Calu3 (cell line): ENCODE measurements at regions not wholly inside any gene's neighbourhood (a gene's known extent, or its start where the extent isn't known, plus 50 kb on each side); places are given as distances from the start of the nearest gene placed in this dataset.

Experiments
- BruUV-seq: library from RNA; stranded (reverse); fragments of 400-500 nt; replicated peaks from 2 replicates; lab custom pipeline; 2021; lab: Mats Ljungman, UMichigan
- CTCF ChIA-PET: fragments of 300-600 bp; sonication (Branson Sonifier 250); formaldehyde crosslinking; loops from one replicate; lab custom pipeline; 2022; ENCODE audit warnings: antibody characterized with exemption; lab: Charles Lee
- DNase-seq: peaks from one replicate; pipeline ENCODE4 v3.0.0; 2022
- H3K27ac Mint-ChIP-seq: one replicate; pipeline ENCODE4 v1.8.0; 2022; ENCODE audit warnings: mixed read lengths; ENCODE audit not compliant: unreplicated experiment
- H3K27me3 Mint-ChIP-seq: one replicate; pipeline ENCODE4 v1.8.0; 2022; ENCODE audit warnings: mixed read lengths; ENCODE audit not compliant: unreplicated experiment
- H3K36me3 Mint-ChIP-seq: one replicate; pipeline ENCODE4 v1.8.0; 2022; ENCODE audit warnings: mild to moderate bottlenecking, moderate library complexity, mixed read lengths; ENCODE audit not compliant: insufficient read depth, unreplicated experiment
- H3K4me1 Mint-ChIP-seq: one replicate; pipeline ENCODE4 v1.8.0; 2022; ENCODE audit warnings: mild to moderate bottlenecking, low read depth, mixed read lengths; ENCODE audit not compliant: unreplicated experiment
- H3K4me3 Mint-ChIP-seq: one replicate; pipeline ENCODE4 v1.8.0; 2022; ENCODE audit warnings: mild to moderate bottlenecking, low read depth, moderate library complexity, mixed read lengths; ENCODE audit not compliant: unreplicated experiment
- H3K9me3 Mint-ChIP-seq: one replicate; pipeline ENCODE4 v1.8.0; 2022; ENCODE audit warnings: low read depth, mixed read lengths; ENCODE audit not compliant: unreplicated experiment
- intact Hi-C: fragments of 100-400 bp; cut with micrococcal nuclease; formaldehyde crosslinking; loops from one replicate; pipeline ENCODE4 v1.10.0; 2022; ENCODE audit not compliant: unreplicated experiment
- TF ChIP-seq, protein P1 (sequence below): fragments of 200-600 bp; IDR thresholded peaks from one replicate; pipeline ENCODE4 v1.8.0; 2022; ENCODE audit warnings: antibody characterized with exemption; ENCODE audit not compliant: unreplicated experiment

DNA sequence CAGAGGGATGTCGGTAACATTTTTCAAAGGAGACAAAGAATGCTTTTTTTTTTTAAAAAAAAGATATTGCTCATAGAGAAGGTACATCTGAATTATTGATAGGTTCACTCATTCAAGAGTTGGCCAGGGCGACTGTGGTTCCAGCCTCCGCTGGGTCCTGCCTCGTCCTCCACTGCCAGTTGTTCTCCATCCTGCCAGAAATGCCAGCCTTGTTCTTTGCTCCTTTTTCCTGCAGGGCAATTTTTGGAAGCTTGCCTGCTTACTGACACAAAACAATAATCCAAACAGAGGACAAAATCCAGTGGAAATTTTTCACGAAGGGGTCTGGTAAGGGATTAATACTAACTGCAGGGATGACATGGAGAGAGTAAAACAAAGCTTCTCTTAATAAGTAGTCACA, 1113.0 kb downstream of the CBLN2 start:
- intact Hi-C loops, result no loop called here
- Mint-ChIP-seq H3K27me3 (no peaks in the 10 kb centered on the region), H3K27ac (no peak overlapping the region), H3K36me3 (no peaks in the 10 kb centered on the region), H3K9me3 (no peaks in the 10 kb centered on the region), H3K4me3 (no peak overlapping the region), H3K4me1 (no peaks in the 10 kb centered on the region)
- TF ChIP-seq, protein P1, sequence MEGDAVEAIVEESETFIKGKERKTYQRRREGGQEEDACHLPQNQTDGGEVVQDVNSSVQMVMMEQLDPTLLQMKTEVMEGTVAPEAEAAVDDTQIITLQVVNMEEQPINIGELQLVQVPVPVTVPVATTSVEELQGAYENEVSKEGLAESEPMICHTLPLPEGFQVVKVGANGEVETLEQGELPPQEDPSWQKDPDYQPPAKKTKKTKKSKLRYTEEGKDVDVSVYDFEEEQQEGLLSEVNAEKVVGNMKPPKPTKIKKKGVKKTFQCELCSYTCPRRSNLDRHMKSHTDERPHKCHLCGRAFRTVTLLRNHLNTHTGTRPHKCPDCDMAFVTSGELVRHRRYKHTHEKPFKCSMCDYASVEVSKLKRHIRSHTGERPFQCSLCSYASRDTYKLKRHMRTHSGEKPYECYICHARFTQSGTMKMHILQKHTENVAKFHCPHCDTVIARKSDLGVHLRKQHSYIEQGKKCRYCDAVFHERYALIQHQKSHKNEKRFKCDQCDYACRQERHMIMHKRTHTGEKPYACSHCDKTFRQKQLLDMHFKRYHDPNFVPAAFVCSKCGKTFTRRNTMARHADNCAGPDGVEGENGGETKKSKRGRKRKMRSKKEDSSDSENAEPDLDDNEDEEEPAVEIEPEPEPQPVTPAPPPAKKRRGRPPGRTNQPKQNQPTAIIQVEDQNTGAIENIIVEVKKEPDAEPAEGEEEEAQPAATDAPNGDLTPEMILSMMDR, result no peak
- CTCF ChIA-PET, result no interaction called here
- no peak for DNase-seq
- BruUV-seq, result no TSS peak

DNA sequence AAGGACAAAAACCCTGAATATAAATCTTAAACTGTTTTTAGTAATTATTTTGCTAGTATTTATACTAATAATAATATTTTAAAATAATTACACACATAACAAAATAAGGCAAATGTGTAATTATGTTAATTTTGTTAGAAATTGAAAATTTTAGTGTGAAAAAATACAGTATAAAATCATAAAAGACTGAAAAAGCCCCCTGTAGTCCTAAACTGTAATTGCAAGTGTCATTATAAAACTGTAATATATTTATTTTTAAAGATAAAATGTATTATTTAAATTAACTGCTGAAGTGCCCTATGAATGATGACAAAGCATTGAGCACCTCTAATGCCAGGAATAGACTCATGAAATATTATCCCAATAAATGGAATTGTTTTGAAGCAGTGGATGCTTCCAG, 1117.7 kb downstream of the CBLN2 start:
- H3K27me3 Mint-ChIP-seq, result no peaks in the 10 kb centered on the region
- DNase-seq, result no peak
- no peak overlapping the region for H3K27ac Mint-ChIP-seq
- CTCF ChIA-PET, result no interaction called here
- H3K4me1 Mint-ChIP-seq, result no peaks in the 10 kb centered on the region
- H3K9me3 Mint-ChIP-seq, result peaks cover 2% of the 10 kb centered on the region
- TF ChIP-seq, protein P1, result no peak
- BruUV-seq, result no TSS peak
- H3K4me3 Mint-ChIP-seq, result no peak overlapping the region
- no peaks in the 10 kb centered on the region for H3K36me3 Mint-ChIP-seq
- intact Hi-C loops, result no loop called here

DNA sequence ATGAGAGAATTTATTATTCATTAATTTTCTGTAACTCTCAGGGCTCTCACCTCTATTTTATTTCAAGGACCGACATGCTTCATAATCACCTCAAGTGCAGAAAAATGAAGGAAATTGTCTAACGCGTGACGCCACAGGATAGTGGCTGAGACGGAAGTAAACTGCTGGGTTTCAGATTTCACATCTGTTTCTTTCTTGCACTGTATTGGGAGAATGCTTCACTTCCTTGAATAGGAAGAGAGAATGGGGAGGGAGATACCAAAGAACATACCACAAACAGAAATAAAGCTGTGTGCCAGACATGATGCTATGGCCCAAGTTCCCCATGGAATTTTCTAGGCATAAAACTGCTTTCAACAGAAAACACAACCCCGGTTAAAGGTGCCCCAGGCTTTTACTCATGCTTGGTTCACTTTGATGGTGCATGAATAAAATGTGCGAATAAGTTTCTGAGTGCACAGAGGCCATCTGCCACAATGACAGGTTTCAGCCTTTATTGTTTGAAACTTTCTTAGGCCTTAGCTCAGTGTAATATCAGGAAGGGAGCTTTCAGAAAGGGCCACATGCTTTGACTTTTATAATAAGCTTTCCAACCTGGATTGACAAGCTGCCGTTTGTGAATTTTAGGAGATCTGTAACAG, 1116.4 kb downstream of the SOCS6 start:
- TF ChIP-seq, protein P1, result no peak
- H3K4me3 Mint-ChIP-seq, result no peak overlapping the region
- H3K27ac Mint-ChIP-seq, result no peak overlapping the region
- CTCF ChIA-PET, result no interaction called here
- no peaks in the 10 kb centered on the region for H3K4me1 Mint-ChIP-seq
- no TSS peak for BruUV-seq
- H3K27me3 Mint-ChIP-seq, result no peaks in the 10 kb centered on the region
- H3K9me3 Mint-ChIP-seq, result peaks cover 3% of the 10 kb centered on the region
- H3K36me3 Mint-ChIP-seq, result no peaks in the 10 kb centered on the region
- no peak for DNase-seq
- intact Hi-C loops, result no loop called here

DNA sequence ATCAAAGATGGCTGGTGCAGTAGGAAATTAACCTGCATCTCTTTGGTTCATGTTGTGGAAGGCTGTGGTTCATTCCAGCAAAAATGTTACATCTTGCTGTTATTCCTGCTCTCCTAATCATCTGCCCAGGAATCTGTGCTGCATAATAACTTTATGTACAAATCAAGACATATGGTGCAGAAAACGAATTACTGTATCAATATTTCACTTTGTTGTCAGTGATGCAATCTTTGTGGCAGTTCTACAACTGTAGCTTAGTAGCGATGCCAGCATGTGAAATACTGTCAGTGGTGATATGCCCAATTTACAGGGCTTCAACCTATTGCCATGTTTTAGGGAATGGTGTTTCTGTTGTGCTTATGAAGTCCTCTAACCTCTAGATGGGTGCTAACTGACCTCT, 1114.7 kb downstream of the SOCS6 start:
- CTCF ChIA-PET, result no interaction called here
- H3K27me3 Mint-ChIP-seq, result no peaks in the 10 kb centered on the region
- TF ChIP-seq, protein P1, result no peak
- H3K4me3 Mint-ChIP-seq, result no peak overlapping the region
- H3K27ac Mint-ChIP-seq, result no peak overlapping the region
- H3K4me1 Mint-ChIP-seq, result no peaks in the 10 kb centered on the region
- BruUV-seq, result no TSS peak
- intact Hi-C loops, result no loop called here
- H3K9me3 Mint-ChIP-seq, result no peaks in the 10 kb centered on the region
- no peaks in the 10 kb centered on the region for H3K36me3 Mint-ChIP-seq
- no peak for DNase-seq
